B cell (primary cell): ENCODE measurements at regions not wholly inside any gene's neighbourhood (a gene's known extent, or its start where the extent isn't known, plus 50 kb on each side); places are given as distances from the start of the nearest gene placed in this dataset.
A peak's percentile ranks its signal among the peaks of the same experiment; 100 is the strongest.

Experiments
- ATAC-seq: fragments of 200-7000 bp; cut with Tn5 transposase; one replicate; pipeline ENCODE4 v1.10.0; 2021; ENCODE audit warnings: low read depth, mild to moderate bottlenecking, moderate number of reproducible peaks, moderate library complexity
- CTCF ChIA-PET: fragments of 350-600 bp; sonication (Branson Sonifier 250); formaldehyde crosslinking; loops from one replicate; lab custom pipeline; 2021; ENCODE audit warnings: antibody characterized with exemption, inconsistent platforms; lab: Charles Lee
- POLR2A ChIA-PET: fragments of 350-600 bp; sonication (Branson Sonifier 250); formaldehyde crosslinking; loops from one replicate; lab custom pipeline; 2021; ENCODE audit warnings: antibody characterized with exemption; lab: Charles Lee
- DNase-seq: peaks from one replicate; pipeline ENCODE4 v3.0.0; 2013
- H2AFZ ChIP-seq: 2 replicates; pipeline ENCODE4 v1.6.1; 2012; ENCODE audit warnings: mild to moderate bottlenecking, low read depth, low read length; ENCODE audit not compliant: insufficient read depth, poor library complexity, severe bottlenecking
- H3K27ac ChIP-seq, 2 donors: 1 replicate in 1 of 2; 2 replicates in 1 of 2; pipeline ENCODE4 v1.5.1; 2012 to 2013; ENCODE audit warnings: low read length in 2 of 2, mild to moderate bottlenecking in 2 of 2, moderate library complexity in 1 of 2
- H3K27me3 ChIP-seq, 4 experiments: fragments of 200-600 bp in 1 of 4; sonication (generic) in 1 of 4; replicated peaks in 1 of 4; 1 replicate in 2 of 4; 2 replicates in 2 of 4; pipeline versions ENCODE4 v1.6.1 to v1.7.0; 2013 to 2016; ENCODE audit warnings: low read length in 3 of 4, mild to moderate bottlenecking in 2 of 4, mixed read lengths in 1 of 4, moderate library complexity in 1 of 4; ENCODE audit not compliant: insufficient read depth in 4 of 4, control insufficient read depth in 3 of 4; ENCODE audit errors: control extremely low read depth in 1 of 4
- H3K36me3 ChIP-seq, 2 experiments: replicated peaks in 1 of 2; 1 replicate in 1 of 2; 2 replicates in 1 of 2; pipeline versions ENCODE4 v1.6.1 to v1.7.1; 2013; ENCODE audit warnings: low read length in 1 of 2; ENCODE audit not compliant: insufficient read depth in 2 of 2, control insufficient read depth in 1 of 2; ENCODE audit errors: control extremely low read depth in 1 of 2, extremely low read depth in 1 of 2
- H3K4me1 ChIP-seq, 2 donors: fragments of 200-600 bp in 1 of 2; sonication (generic) in 1 of 2; 1 replicate in 1 of 2; 2 replicates in 1 of 2; pipeline versions ENCODE4 v1.5.1 to v1.6.1; 2013 to 2017; ENCODE audit warnings: low read length in 2 of 2; ENCODE audit not compliant: control insufficient read depth in 2 of 2, insufficient read depth in 2 of 2
- H3K4me2 ChIP-seq: replicated peaks from 2 replicates; pipeline ENCODE3; 2012; ENCODE audit warnings: mild to moderate bottlenecking, low read depth, low read length; ENCODE audit not compliant: poor library complexity, severe bottlenecking
- H3K4me3 ChIP-seq, 5 experiments: fragments of 200-600 bp in 1 of 5; sonication (generic) in 1 of 5; 1 replicate in 3 of 5; 2 replicates in 2 of 5; pipeline versions ENCODE4 v1.5.1 to v1.7.0; 2011 to 2016; ENCODE audit warnings: low read length in 4 of 5, mild to moderate bottlenecking in 4 of 5, low read depth in 2 of 5, control low read depth in 1 of 5, moderate library complexity in 1 of 5; ENCODE audit not compliant: insufficient read depth in 1 of 5; ENCODE audit errors: control extremely low read depth in 1 of 5, extremely low read depth in 1 of 5
- H3K79me2 ChIP-seq: fragments of 200-600 bp; sonication (generic); one replicate; pipeline ENCODE4 v1.6.0; 2016; ENCODE audit warnings: low read length; ENCODE audit not compliant: control insufficient read depth, insufficient read depth
- H3K9ac ChIP-seq: fragments of 200-600 bp; sonication (generic); 2 replicates; pipeline ENCODE4 v1.6.1; 2017; ENCODE audit warnings: mild to moderate bottlenecking, low read length, moderate library complexity
- H3K9me3 ChIP-seq, 3 donors: one replicate each; pipeline versions ENCODE4 v1.6.1 to v1.7.1; 2013; ENCODE audit warnings: low read length in 2 of 3; ENCODE audit not compliant: control insufficient read depth in 2 of 3, insufficient read depth in 1 of 3; ENCODE audit errors: control extremely low read depth in 1 of 3
- H4K20me1 ChIP-seq: 2 replicates; pipeline ENCODE4 v1.6.0; 2012; ENCODE audit warnings: mild to moderate bottlenecking, low read length; ENCODE audit not compliant: insufficient read depth, control insufficient read depth, poor library complexity, severe bottlenecking
- H3K27ac Mint-ChIP-seq: one replicate; pipeline ENCODE4 v1.8.0; 2021; ENCODE audit warnings: mixed read lengths
- H3K27me3 Mint-ChIP-seq: one replicate; pipeline ENCODE4 v1.8.0; 2021; ENCODE audit warnings: mixed read lengths
- H3K4me1 Mint-ChIP-seq: one replicate; pipeline ENCODE4 v1.8.0; 2021; ENCODE audit warnings: mixed read lengths
- H3K4me3 Mint-ChIP-seq: one replicate; pipeline ENCODE4 v1.8.0; 2021; ENCODE audit warnings: mixed read lengths
- H3K9me3 Mint-ChIP-seq: one replicate; pipeline ENCODE4 v1.8.0; 2022; ENCODE audit warnings: mixed read lengths; ENCODE audit not compliant: insufficient read depth
- EZH2 ChIP-seq: IDR thresholded peaks from 2 replicates; pipeline ENCODE4 v1.6.1; 2012; ENCODE audit warnings: borderline replicate concordance, low read depth, mild to moderate bottlenecking, moderate library complexity, low read length; ENCODE audit not compliant: insufficient read depth, poor library complexity, severe bottlenecking
- WGBS: methylation state at CpG from one replicate; pipeline ENCODE4 v1.1.5; 2013; ENCODE audit warnings: missing lambda C conversion rate; ENCODE audit not compliant: insufficient coverage; 5-methylcytosine and 5-hydroxymethylcytosine counted together
- intact Hi-C: fragments of 100-400 bp; cut with micrococcal nuclease; formaldehyde crosslinking; loops from one replicate; pipeline ENCODE4 v1.10.0; 2022
- TF ChIP-seq, protein P1 (sequence below): fragments of 200-600 bp; IDR thresholded peaks from one replicate; pipeline ENCODE4 v1.8.0; 2022; ENCODE audit warnings: antibody characterized with exemption, mild to moderate bottlenecking

DNA sequence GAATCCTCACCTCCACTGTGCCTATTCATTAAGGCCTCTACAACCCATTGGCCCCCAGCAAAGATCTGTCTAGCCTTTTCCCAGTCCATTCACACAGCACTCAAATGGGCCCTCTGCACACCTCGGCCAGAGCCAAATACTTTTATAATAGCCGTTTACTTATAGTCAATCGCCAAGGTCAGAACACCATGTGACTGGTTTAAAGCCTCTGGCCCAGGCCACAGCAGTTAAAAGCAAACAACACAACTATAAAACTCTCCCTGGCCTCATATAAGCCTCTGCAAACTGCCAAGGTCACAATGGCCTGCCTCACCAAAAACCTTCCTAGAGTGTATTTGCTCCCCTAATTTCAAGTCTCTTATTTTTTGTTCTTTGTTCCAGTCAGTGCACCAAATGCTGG lies 562.6 kb downstream of the CAAP1 start:
- intact Hi-C loops, result no loop called here
- TF ChIP-seq, protein P1, sequence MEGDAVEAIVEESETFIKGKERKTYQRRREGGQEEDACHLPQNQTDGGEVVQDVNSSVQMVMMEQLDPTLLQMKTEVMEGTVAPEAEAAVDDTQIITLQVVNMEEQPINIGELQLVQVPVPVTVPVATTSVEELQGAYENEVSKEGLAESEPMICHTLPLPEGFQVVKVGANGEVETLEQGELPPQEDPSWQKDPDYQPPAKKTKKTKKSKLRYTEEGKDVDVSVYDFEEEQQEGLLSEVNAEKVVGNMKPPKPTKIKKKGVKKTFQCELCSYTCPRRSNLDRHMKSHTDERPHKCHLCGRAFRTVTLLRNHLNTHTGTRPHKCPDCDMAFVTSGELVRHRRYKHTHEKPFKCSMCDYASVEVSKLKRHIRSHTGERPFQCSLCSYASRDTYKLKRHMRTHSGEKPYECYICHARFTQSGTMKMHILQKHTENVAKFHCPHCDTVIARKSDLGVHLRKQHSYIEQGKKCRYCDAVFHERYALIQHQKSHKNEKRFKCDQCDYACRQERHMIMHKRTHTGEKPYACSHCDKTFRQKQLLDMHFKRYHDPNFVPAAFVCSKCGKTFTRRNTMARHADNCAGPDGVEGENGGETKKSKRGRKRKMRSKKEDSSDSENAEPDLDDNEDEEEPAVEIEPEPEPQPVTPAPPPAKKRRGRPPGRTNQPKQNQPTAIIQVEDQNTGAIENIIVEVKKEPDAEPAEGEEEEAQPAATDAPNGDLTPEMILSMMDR, result no peak
- TF ChIP-seq EZH2, result no peak
- Histone ChIP-seq H3K4me3 (no peak overlapping the region), H4K20me1 (no peaks in the 10 kb centered on the region), H3K79me2 (no peaks in the 10 kb centered on the region), H3K27me3 (no peaks in the 10 kb centered on the region), H3K9me3 (no peaks in the 10 kb centered on the region), H3K9ac (no peak overlapping the region), H3K4me1 (no peaks in the 10 kb centered on the region), H3K4me2 (no peak overlapping the region), H3K27ac (no peak overlapping the region), H2AFZ (no peak overlapping the region), H3K36me3 (no peaks in the 10 kb centered on the region)
- no peaks in the 10 kb centered on the region for H3K9me3 Mint-ChIP-seq
- ATAC-seq, result no peak
- H3K27ac Mint-ChIP-seq, result no peak overlapping the region
- 91% methylated on average over 3 of the region's 3 CpGs for WGBS
- H3K4me3 Mint-ChIP-seq, result no peak overlapping the region
- CTCF ChIA-PET, result no interaction called here
- POLR2A ChIA-PET, result no interaction called here
- H3K27me3 Mint-ChIP-seq, result no peaks in the 10 kb centered on the region
- no peaks in the 10 kb centered on the region for H3K4me1 Mint-ChIP-seq
- DNase-seq, result no peak

DNA sequence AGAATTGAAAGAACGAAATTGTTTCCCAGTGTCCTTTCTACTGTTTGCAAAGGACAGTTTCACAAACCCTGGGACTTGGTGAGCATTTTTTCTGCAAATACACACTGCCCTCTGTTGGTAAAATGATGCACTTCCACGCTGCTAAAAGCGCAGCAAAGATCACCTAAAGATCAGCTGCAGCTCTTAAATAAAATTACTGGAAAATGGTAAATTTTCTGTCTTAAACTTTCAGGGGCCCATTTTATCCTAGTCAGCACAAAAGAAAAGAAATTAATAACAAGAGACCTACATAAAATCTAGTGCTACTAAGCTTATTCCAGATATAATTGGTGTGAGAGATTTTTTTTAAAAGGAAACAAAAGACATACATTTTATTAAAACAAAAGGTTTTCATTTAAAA lies 566.0 kb downstream of the CAAP1 start:
- no peaks in the 10 kb centered on the region for H3K36me3 ChIP-seq
- Mint-ChIP-seq H3K27me3 (no peaks in the 10 kb centered on the region), H3K27ac (no peak overlapping the region), H3K9me3 (no peaks in the 10 kb centered on the region), H3K4me3 (no peak overlapping the region), H3K4me1 (no peaks in the 10 kb centered on the region)
- no peaks in the 10 kb centered on the region for H3K9me3 ChIP-seq
- H3K4me2 ChIP-seq, result no peak overlapping the region
- no CpG with 5 or more reads among the region's 3 CpGs for WGBS
- H3K27ac ChIP-seq, result no peak overlapping the region
- intact Hi-C loops, result no loop called here
- H3K9ac ChIP-seq, result no peak overlapping the region
- DNase-seq (peak; percentile 7), ATAC-seq (no peak)
- POLR2A ChIA-PET, result no interaction called here
- H2AFZ ChIP-seq, result no peak overlapping the region
- H3K79me2 ChIP-seq, result no peaks in the 10 kb centered on the region
- no peaks in the 10 kb centered on the region for H3K4me1 ChIP-seq
- no peak overlapping the region for H3K4me3 ChIP-seq
- CTCF ChIA-PET, result interaction anchor here (1.4 kb wide), 1 partner anchor 12 kb away, joined by 3 read pairs; no protein-coding TSS in a partner anchor
- no peaks in the 10 kb centered on the region for H4K20me1 ChIP-seq
- no peak for TF ChIP-seq EZH2
- TF ChIP-seq, protein P1, result peak; percentile 43
- H3K27me3 ChIP-seq, result no peaks in the 10 kb centered on the region
